HCT116 (cell line): ENCODE measurements at regions not wholly inside any gene's neighbourhood (a gene's known extent, or its start where the extent isn't known, plus 50 kb on each side); places are given as distances from the start of the nearest gene placed in this dataset.

Experiments used
- ATAC-seq: fragments of 200-7000 bp; cut with Tn5 transposase; 2 replicates; pipeline ENCODE4 v1.9.1; 2020; ENCODE audit warnings: mild to moderate bottlenecking, moderate library complexity
- BruUV-seq: library from RNA; stranded (reverse); fragments of 400-500 nt; replicated peaks from 2 replicates; lab custom pipeline; 2021; lab: Mats Ljungman, UMichigan
- CTCF ChIA-PET: fragments of 300-600 bp; sonication (Branson Sonifier 250); formaldehyde crosslinking; loops from one replicate; lab custom pipeline; 2021; ENCODE audit warnings: antibody characterized with exemption; lab: Charles Lee
- POLR2A ChIA-PET: fragments of 300-600, 350-600 bp; sonication (Branson Sonifier 250); formaldehyde crosslinking; loops from one replicate; lab custom pipeline; 2021; ENCODE audit warnings: antibody characterized with exemption; lab: Charles Lee
- RAD21 ChIA-PET, 2 experiments: fragments of 300-600 bp; sonication (Branson Sonifier 250); formaldehyde crosslinking; loops; one replicate each; lab custom pipeline; 2023; ENCODE audit warnings: low total read pairs in 2 of 2; ENCODE audit not compliant: uncharacterized antibody in 2 of 2, unreplicated experiment in 2 of 2, low non-redundant PET in 1 of 2; lab: Charles Lee
- DNase-seq: peaks from one replicate; pipeline ENCODE4 v3.0.0-alpha.2; 2010; ENCODE audit warnings: low read depth, low spot score
- H2AFZ ChIP-seq: fragments of 200-600 bp; shearing (Covaris generic), sonication (generic); 2 replicates; pipeline ENCODE4 v1.6.1; 2017; ENCODE audit warnings: low read depth, mixed run types, mixed read lengths, antibody characterized with exemption, low read length; ENCODE audit not compliant: poor library complexity, severe bottlenecking
- H3K27ac ChIP-seq: 2 replicates; pipeline ENCODE4 v1.5.1; 2012; ENCODE audit warnings: low read depth, low read length
- H3K27me3 ChIP-seq: fragments of 200-600 bp; sonication (generic); 2 replicates; pipeline ENCODE4 v1.6.1; 2016; ENCODE audit warnings: mixed run types, low read length, mixed read lengths; ENCODE audit not compliant: insufficient read depth
- H3K36me3 ChIP-seq, 2 experiments: fragments of 200-500 bp in 1 of 2; fragments of 200-600 bp in 1 of 2; sonication (Bioruptor generic) in 1 of 2; sonication (generic) in 1 of 2; 2 replicates each; pipeline versions ENCODE4 v1.5.1 to v1.6.1; 2014 to 2016; ENCODE audit warnings: low read length in 2 of 2, inconsistent platforms in 1 of 2, mixed read lengths in 1 of 2, mixed run types in 1 of 2; ENCODE audit not compliant: insufficient read depth in 2 of 2, control insufficient read depth in 1 of 2
- H3K4me1 ChIP-seq, 2 experiments: fragments of 200-600 bp in 1 of 2; sonication (generic) in 1 of 2; 2 replicates each; pipeline versions ENCODE4 v1.5.1 to v1.6.1; 2012 to 2017; ENCODE audit warnings: low read length in 2 of 2, inconsistent platforms in 1 of 2, mild to moderate bottlenecking in 1 of 2, mixed read lengths in 1 of 2, mixed run types in 1 of 2, moderate library complexity in 1 of 2; ENCODE audit not compliant: insufficient read depth in 2 of 2, control insufficient read depth in 1 of 2
- H3K4me2 ChIP-seq: fragments of 200-600 bp; sonication (generic); 2 replicates; pipeline ENCODE4 v1.6.1; 2017; ENCODE audit warnings: mixed run types, low read length, mixed read lengths
- H3K4me3 ChIP-seq, 2 experiments: fragments of 200-600 bp in 1 of 2; sonication (generic) in 1 of 2; replicated peaks in 1 of 2; 2 replicates each; pipeline ENCODE4 v1.5.1; 2011 to 2016; ENCODE audit warnings: low read length in 2 of 2, control low read depth in 1 of 2, low read depth in 1 of 2, mild to moderate bottlenecking in 1 of 2, mixed read lengths in 1 of 2, mixed run types in 1 of 2
- H3K79me2 ChIP-seq: fragments of 200-600 bp; sonication (generic); 2 replicates; pipeline ENCODE4 v1.6.1; 2017; ENCODE audit warnings: mild to moderate bottlenecking, mixed run types, low read length, moderate library complexity, mixed read lengths; ENCODE audit not compliant: insufficient read depth
- H3K9ac ChIP-seq: fragments of 200-600 bp; sonication (generic); 2 replicates; pipeline ENCODE4 v1.6.1; 2016; ENCODE audit warnings: low read length, mixed read lengths
- H3K9me2 ChIP-seq: fragments of 200-600 bp; sonication (generic), shearing (Covaris generic); 2 replicates; pipeline ENCODE4 v1.6.1; 2017; ENCODE audit warnings: mixed run types, mild to moderate bottlenecking, moderate library complexity; ENCODE audit not compliant: insufficient read depth
- H3K9me3 ChIP-seq, 2 experiments: fragments of 200-500 bp in 1 of 2; fragments of 200-600 bp in 1 of 2; sonication (Bioruptor generic) in 1 of 2; sonication (generic) in 1 of 2; 2 replicates each; pipeline ENCODE4 v1.6.1; 2014 to 2017; ENCODE audit warnings: low read length in 2 of 2, mixed read lengths in 2 of 2, inconsistent platforms in 1 of 2, low read depth in 1 of 2, mild to moderate bottlenecking in 1 of 2, mixed run types in 1 of 2, moderate library complexity in 1 of 2; ENCODE audit not compliant: control insufficient read depth in 1 of 2, insufficient read depth in 1 of 2
- H4K20me1 ChIP-seq: fragments of 200-600 bp; sonication (generic), shearing (Covaris generic); 2 replicates; pipeline ENCODE4 v1.6.1; 2017; ENCODE audit warnings: mixed run types, mild to moderate bottlenecking, moderate library complexity; ENCODE audit not compliant: insufficient read depth
- ATF3 ChIP-seq: IDR thresholded peaks from 2 replicates; pipeline ENCODE4 v1.6.1; 2012
- CBX3 ChIP-seq: IDR thresholded peaks from 2 replicates; pipeline ENCODE4 v1.6.1; 2012; ENCODE audit warnings: low read depth
- CEBPB ChIP-seq: IDR thresholded peaks from 2 replicates; pipeline ENCODE4 v1.6.1; 2012; ENCODE audit warnings: low read depth
- CTCF ChIP-seq, 3 experiments: fragments of 200-600 bp in 1 of 3; sonication (generic) in 1 of 3; IDR thresholded peaks in 2 of 3; conservative IDR thresholded peaks in 1 of 3; 2 replicates each; pipeline ENCODE4 v1.5.1; 2012 to 2017; ENCODE audit warnings: low read depth in 2 of 3, low read length in 2 of 3, antibody characterized with exemption in 1 of 3, borderline replicate concordance in 1 of 3, control low read depth in 1 of 3, mild to moderate bottlenecking in 1 of 3, mixed read lengths in 1 of 3, mixed run types in 1 of 3, moderate library complexity in 1 of 3; ENCODE audit not compliant: insufficient read depth in 1 of 3
- EGR1 ChIP-seq: IDR thresholded peaks from 2 replicates; pipeline ENCODE4 v1.6.1; 2012; ENCODE audit warnings: low read depth
- ELF1 ChIP-seq: IDR thresholded peaks from 2 replicates; pipeline ENCODE4 v1.6.1; 2012; ENCODE audit warnings: low read depth, borderline replicate concordance
- EZH2 ChIP-seq: fragments of 200-600 bp; sonication (generic); IDR thresholded peaks from 2 replicates; pipeline ENCODE4 v1.6.1; 2017; ENCODE audit warnings: antibody characterized with exemption, mixed run types
- FOSL1 ChIP-seq: IDR thresholded peaks from 2 replicates; pipeline ENCODE4 v1.6.1; 2012; ENCODE audit warnings: low read depth
- JUND ChIP-seq: IDR thresholded peaks from 2 replicates; pipeline ENCODE4 v1.6.1; 2012
- MAX ChIP-seq: IDR thresholded peaks from 2 replicates; pipeline ENCODE4 v1.6.1; 2012
- POLR2A ChIP-seq: IDR thresholded peaks from 2 replicates; pipeline ENCODE4 v1.7.0; 2011; ENCODE audit warnings: borderline replicate concordance; ENCODE audit not compliant: insufficient read depth, insufficient read length; ENCODE audit errors: extremely low read depth
- POLR2AphosphoS5 ChIP-seq: IDR thresholded peaks from 2 replicates; pipeline ENCODE4 v1.6.1; 2011; ENCODE audit warnings: mild to moderate bottlenecking, low read depth, low read length, moderate library complexity
- RAD21 ChIP-seq: IDR thresholded peaks from 2 replicates; pipeline ENCODE4 v1.6.1; 2012; ENCODE audit warnings: low read depth, mild to moderate bottlenecking
- SIN3A ChIP-seq: IDR thresholded peaks from 2 replicates; pipeline ENCODE4 v1.6.1; 2012; ENCODE audit warnings: low read depth
- SP1 ChIP-seq: IDR thresholded peaks from 2 replicates; pipeline ENCODE4 v1.6.1; 2012; ENCODE audit warnings: low read depth
- SRF ChIP-seq: IDR thresholded peaks from 2 replicates; pipeline ENCODE4 v1.6.1; 2012; ENCODE audit warnings: low read depth
- TCF7L2 ChIP-seq: IDR thresholded peaks from 2 replicates; pipeline ENCODE4 v1.7.0; 2011; ENCODE audit warnings: borderline replicate concordance, inconsistent platforms; ENCODE audit not compliant: insufficient read depth, insufficient read length; ENCODE audit errors: extremely low read depth
- YY1 ChIP-seq: IDR thresholded peaks from 2 replicates; pipeline ENCODE4 v1.6.1; 2011; ENCODE audit warnings: low read length, low read depth, moderate library complexity, mild to moderate bottlenecking; ENCODE audit not compliant: insufficient replicate concordance; ENCODE audit errors: extremely low read depth
- ZBTB33 ChIP-seq: IDR thresholded peaks from 2 replicates; pipeline ENCODE4 v1.6.1; 2011; ENCODE audit warnings: mild to moderate bottlenecking, low read length, moderate library complexity; ENCODE audit not compliant: insufficient replicate concordance; ENCODE audit errors: extremely low read depth
- ZFX ChIP-seq: fragments of 450-650 bp; IDR thresholded peaks from 2 replicates; pipeline ENCODE4 v1.6.1; 2017
- intact Hi-C: fragments of 100-400 bp; cut with micrococcal nuclease; formaldehyde crosslinking; loops from 2 replicates; pipeline ENCODE4 v1.10.0; 2022

GRCh38 chr13:68257111-68257842 lies 1027.1 kb upstream of the PCDH9 start:
- no peak for ATAC-seq
- no peaks in the 10 kb centered on the region for H3K27me3 ChIP-seq
- no peak overlapping the region for H2AFZ ChIP-seq
- intact Hi-C loops, result no loop called here
- H3K36me3 ChIP-seq, result no peaks in the 10 kb centered on the region
- no peaks in the 10 kb centered on the region; a peak in 1 of 4 replicates for H3K9me3 ChIP-seq
- H3K4me2 ChIP-seq, result no peak overlapping the region
- no peak overlapping the region for H3K9ac ChIP-seq
- H3K79me2 ChIP-seq, result no peaks in the 10 kb centered on the region
- ChIA-PET POLR2A (no interaction called here), CTCF (no interaction called here), RAD21 (no interaction called here)
- no TSS peak for BruUV-seq
- H3K9me2 ChIP-seq, result no peaks in the 10 kb centered on the region
- H4K20me1 ChIP-seq, result no peaks in the 10 kb centered on the region
- no peak overlapping the region for H3K27ac ChIP-seq
- H3K4me3 ChIP-seq, result no peak overlapping the region
- no peaks in the 10 kb centered on the region for H3K4me1 ChIP-seq
- no peak for TF ChIP-seq ZBTB33
- no peak for TF ChIP-seq CBX3
- no peak for TF ChIP-seq CTCF (IDR thresholded peaks at IDR 0.05 in 2 of 3, conservative IDR thresholded peaks at IDR 0.05 in 1 of 3; ENCODE audit: borderline replicate concordance in 1 of 3, insufficient read depth in 1 of 3, low read depth in 2 of 3, low read length in 2 of 3)
- no peak for TF ChIP-seq ATF3
- TF ChIP-seq TCF7L2, result no peak
- no peak for TF ChIP-seq ELF1
- no peak for TF ChIP-seq SRF
- TF ChIP-seq JUND, result no peak
- no peak for TF ChIP-seq POLR2A
- no peak for TF ChIP-seq EGR1
- no peak for TF ChIP-seq MAX
- TF ChIP-seq YY1, result no peak
- no peak for TF ChIP-seq FOSL1
- TF ChIP-seq EZH2, result no peak
- TF ChIP-seq RAD21, result no peak
- TF ChIP-seq POLR2AphosphoS5, result no peak
- no peak for TF ChIP-seq SIN3A
- TF ChIP-seq CEBPB, result no peak
- TF ChIP-seq ZFX, result no peak
- no peak for TF ChIP-seq SP1
- no peak for DNase-seq
